ENCODE measurements at regions not wholly inside any gene's neighbourhood (a gene's known extent, or its start where the extent isn't known, plus 50 kb on each side); places are given as distances from the start of the nearest gene placed in this dataset.

DNA sequence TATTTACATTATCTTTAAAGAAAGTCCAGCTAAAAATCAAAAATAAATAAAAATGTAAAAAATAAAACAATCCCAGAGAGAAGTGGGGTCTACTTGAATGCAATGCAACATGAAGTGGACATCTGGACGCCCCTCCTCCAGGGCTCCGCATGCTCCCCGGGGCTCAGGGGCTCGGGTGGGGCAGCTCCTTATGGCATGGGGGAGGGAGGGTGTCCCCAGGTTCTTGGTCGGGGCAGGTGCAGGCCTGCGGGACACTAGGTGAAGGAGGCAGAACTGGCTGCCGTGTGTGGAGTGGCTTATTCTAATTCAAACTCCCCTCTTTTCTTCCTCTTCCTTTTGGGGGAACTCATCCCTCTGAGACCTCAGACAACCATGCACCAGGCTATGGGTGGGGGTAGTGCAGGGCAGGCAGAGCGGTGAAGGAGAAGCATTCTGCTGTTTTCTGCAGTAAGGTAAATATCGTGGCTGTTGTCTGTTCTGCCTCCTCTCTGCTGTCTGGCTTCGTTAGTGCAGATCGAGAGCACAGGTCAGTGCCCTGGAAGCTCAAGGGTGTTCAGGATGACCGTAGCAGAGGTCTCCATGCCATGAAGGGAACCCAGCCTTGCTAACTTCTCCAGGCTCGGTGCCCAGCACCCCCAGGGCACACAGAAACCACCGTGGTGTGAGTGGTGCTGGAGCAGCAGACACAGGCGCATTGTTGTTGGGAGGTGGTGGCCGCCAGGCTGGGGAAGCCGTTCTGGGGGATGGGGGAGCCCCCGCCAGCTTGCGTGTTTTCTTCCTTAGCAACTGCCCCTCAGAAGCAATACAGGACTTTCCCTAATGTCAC, 82.6 kb downstream of the TTLL2 start:
- H3K9me3 ChIP-seq (ENCODE audit: control insufficient read depth, insufficient read depth, low read length): no peaks in the 10 kb centered on the region
- no peaks in the 10 kb centered on the region for H3K36me3 ChIP-seq (ENCODE audit: control insufficient read depth, insufficient read depth, low read length)
- 72% methylated on average over 8 of the region's 19 CpGs for WGBS (ENCODE audit: insufficient coverage)
- peaks cover 16% of the 10 kb centered on the region for H3K4me1 ChIP-seq (ENCODE audit: control insufficient read depth, insufficient read depth, low read length)
- H3K27me3 ChIP-seq (ENCODE audit: control insufficient read depth, insufficient read depth, low read length): no peaks in the 10 kb centered on the region
- no peak overlapping the region for H3K27ac ChIP-seq (ENCODE audit: low read depth, low read length)
- DNase-seq (ENCODE audit: low read depth in 4 of 6, low spot score in 6 of 6): no peak
- H3K4me3 ChIP-seq (ENCODE audit: low read depth, low read length): no peak overlapping the region

DNA sequence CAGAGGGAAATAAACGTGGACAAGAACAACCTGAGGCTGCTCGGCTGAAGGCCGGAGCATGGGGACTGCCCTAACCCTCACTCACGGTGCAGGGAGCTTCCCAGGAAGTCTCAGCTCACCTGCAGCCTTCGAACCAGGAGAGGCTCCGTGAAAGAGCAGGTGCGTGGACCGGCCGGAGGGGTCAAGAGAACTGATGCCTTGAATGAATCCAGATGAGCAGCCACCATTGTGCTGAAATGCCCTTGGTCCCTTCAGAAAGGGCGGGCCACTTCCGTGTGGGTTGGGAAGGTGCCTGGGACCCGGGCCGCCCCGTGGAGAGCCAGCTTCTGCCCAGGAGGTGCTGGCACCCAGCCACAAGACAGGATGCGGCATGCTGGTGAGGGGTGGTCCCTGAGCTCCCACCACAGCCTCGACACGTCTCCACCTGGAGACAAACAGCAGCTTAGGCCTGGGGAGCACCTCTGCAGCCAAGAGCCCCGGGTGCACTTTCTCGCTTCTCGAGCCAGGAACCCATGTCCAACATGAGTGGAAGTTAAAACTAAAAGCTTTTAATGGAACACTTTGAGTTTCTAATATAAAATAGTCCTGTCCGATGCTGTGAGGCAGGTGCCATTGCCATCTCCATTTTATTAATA, 83.5 kb downstream of the TTLL2 start:
- H3K9me3 ChIP-seq (ENCODE audit: control insufficient read depth, insufficient read depth, low read length): no peaks in the 10 kb centered on the region
- no peak overlapping the region for H3K4me3 ChIP-seq (ENCODE audit: low read depth, low read length)
- whole genome bisulfite sequencing (ENCODE audit: insufficient coverage): 84% methylated on average over 15 of the region's 21 CpGs
- no peaks in the 10 kb centered on the region for H3K27me3 ChIP-seq (ENCODE audit: control insufficient read depth, insufficient read depth, low read length)
- no peaks in the 10 kb centered on the region for H3K36me3 ChIP-seq (ENCODE audit: control insufficient read depth, insufficient read depth, low read length)
- no peak for DNase-seq (ENCODE audit: low read depth in 4 of 6, low spot score in 6 of 6)
- peaks cover 16% of the 10 kb centered on the region for H3K4me1 ChIP-seq (ENCODE audit: control insufficient read depth, insufficient read depth, low read length)
- H3K27ac ChIP-seq (ENCODE audit: low read depth, low read length): no peak overlapping the region

DNA sequence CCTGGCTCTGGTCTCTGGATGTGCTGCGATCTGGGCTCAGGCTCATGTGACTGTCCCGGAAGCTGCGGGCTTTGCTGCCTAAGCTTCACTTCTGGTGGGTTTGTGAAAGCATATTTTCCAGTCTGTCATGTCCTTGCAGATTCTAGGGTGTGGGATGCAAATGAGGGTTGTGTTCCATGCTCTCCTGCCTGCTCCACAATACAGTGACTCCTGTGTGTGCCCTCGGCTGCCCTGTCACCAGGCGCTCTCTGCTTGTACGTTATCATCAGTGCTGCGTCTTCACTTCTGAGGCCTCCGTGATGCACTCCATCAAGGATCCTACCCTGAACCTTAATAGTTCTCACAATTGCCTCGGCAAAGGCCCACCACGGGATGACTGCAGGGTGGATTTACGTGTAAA, 84.2 kb downstream of the TTLL2 start:
- Histone ChIP-seq H3K9me3 (ENCODE audit: control insufficient read depth, insufficient read depth, low read length) (no peaks in the 10 kb centered on the region), H3K27me3 (ENCODE audit: control insufficient read depth, insufficient read depth, low read length) (no peaks in the 10 kb centered on the region), H3K4me3 (ENCODE audit: low read depth, low read length) (no peak overlapping the region), H3K4me1 (ENCODE audit: control insufficient read depth, insufficient read depth, low read length) (peaks cover 16% of the 10 kb centered on the region), H3K27ac (ENCODE audit: low read depth, low read length) (no peak overlapping the region), H3K36me3 (ENCODE audit: control insufficient read depth, insufficient read depth, low read length) (no peaks in the 10 kb centered on the region)
- no peak for DNase-seq (ENCODE audit: low read depth in 4 of 6, low spot score in 6 of 6)
- 87% methylated on average over 9 of the region's 11 CpGs for whole genome bisulfite sequencing (ENCODE audit: insufficient coverage)

DNA sequence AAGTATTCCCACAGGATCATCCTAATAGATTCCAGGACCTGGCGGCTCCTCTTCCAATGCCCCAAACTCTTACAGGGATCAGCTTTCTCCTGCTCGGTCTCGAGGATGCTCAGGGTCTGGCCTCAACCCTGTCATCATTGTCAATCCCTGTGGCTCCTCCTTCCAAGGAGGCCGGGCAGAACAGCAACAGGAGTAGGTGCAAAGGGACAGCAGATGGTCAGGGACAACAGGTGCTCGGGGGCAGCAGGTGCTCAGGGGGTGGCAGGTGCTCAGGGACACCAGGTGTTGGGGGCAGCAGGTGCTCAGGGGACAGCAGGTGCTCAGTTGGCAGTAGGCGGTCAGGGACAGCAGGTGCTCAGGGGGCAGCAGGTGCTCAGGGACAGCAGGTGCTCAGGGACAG, 84.8 kb downstream of the TTLL2 start:
- Histone ChIP-seq H3K4me1 (ENCODE audit: control insufficient read depth, insufficient read depth, low read length) (peaks cover 16% of the 10 kb centered on the region), H3K27me3 (ENCODE audit: control insufficient read depth, insufficient read depth, low read length) (no peaks in the 10 kb centered on the region), H3K9me3 (ENCODE audit: control insufficient read depth, insufficient read depth, low read length) (no peaks in the 10 kb centered on the region), H3K36me3 (ENCODE audit: control insufficient read depth, insufficient read depth, low read length) (no peaks in the 10 kb centered on the region), H3K27ac (ENCODE audit: low read depth, low read length) (no peak overlapping the region), H3K4me3 (ENCODE audit: low read depth, low read length) (no peak overlapping the region)
- 75% methylated on average over 5 of the region's 6 CpGs for WGBS (ENCODE audit: insufficient coverage)
- DNase-seq (ENCODE audit: low read depth in 4 of 6, low spot score in 6 of 6): no peak

DNA sequence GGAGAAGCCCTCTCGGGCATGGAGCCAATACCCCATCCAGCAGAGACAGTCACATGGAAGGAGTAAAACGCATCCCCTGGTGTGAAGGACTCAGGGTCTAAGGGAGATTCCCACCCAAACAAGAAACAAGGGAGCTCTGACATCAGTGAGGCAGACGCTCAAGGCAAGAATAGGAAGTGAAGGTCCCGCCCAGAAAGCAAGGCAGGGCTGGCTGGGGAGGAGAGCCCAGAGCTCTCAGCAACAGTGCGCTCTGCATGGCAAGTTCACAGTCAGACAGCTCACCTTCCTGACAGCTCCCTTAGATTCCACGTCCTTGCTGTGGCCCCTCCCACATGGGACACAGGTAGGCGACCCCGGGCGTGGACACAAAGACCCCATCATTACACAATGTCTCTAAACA, 85.6 kb downstream of the TTLL2 start:
- DNase-seq (ENCODE audit: low read depth in 4 of 6, low spot score in 6 of 6): no peak
- Histone ChIP-seq H3K4me1 (ENCODE audit: control insufficient read depth, insufficient read depth, low read length) (peaks cover 16% of the 10 kb centered on the region), H3K9me3 (ENCODE audit: control insufficient read depth, insufficient read depth, low read length) (no peaks in the 10 kb centered on the region), H3K27ac (ENCODE audit: low read depth, low read length) (no peak overlapping the region), H3K36me3 (ENCODE audit: control insufficient read depth, insufficient read depth, low read length) (no peaks in the 10 kb centered on the region), H3K4me3 (ENCODE audit: low read depth, low read length) (no peak overlapping the region), H3K27me3 (ENCODE audit: control insufficient read depth, insufficient read depth, low read length) (no peaks in the 10 kb centered on the region)
- 81% methylated on average over 7 of the region's 9 CpGs for WGBS (ENCODE audit: insufficient coverage)

DNA sequence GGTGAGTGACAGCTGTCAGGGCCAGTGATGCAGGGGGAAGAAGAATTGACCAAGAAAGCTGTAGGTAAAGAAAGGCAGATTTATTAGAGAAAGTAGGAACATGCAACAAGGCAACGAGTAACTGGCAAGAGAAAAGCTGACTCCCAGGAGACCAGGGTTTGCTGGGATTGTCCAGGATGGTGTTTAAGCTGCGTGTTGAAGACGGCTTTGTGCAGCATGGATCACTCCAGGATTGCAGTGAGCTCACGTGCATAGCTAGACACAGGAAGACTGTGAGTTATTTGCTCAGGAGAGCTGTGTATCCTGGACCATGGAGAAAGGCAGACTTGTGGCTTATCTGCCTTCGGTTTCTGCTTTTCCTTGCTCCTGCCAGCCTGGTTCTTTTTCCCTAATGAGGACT, 87.6 kb downstream of the TTLL2 start:
- Histone ChIP-seq H3K27me3 (ENCODE audit: control insufficient read depth, insufficient read depth, low read length) (no peaks in the 10 kb centered on the region), H3K9me3 (ENCODE audit: control insufficient read depth, insufficient read depth, low read length) (no peaks in the 10 kb centered on the region), H3K27ac (ENCODE audit: low read depth, low read length) (no peak overlapping the region), H3K4me1 (ENCODE audit: control insufficient read depth, insufficient read depth, low read length) (peaks cover 13% of the 10 kb centered on the region), H3K36me3 (ENCODE audit: control insufficient read depth, insufficient read depth, low read length) (no peaks in the 10 kb centered on the region), H3K4me3 (ENCODE audit: low read depth, low read length) (no peak overlapping the region)
- peak in 1 of 6 donors; percentile 33 for DNase-seq (ENCODE audit: low read depth in 4 of 6, low spot score in 6 of 6)
- WGBS (ENCODE audit: insufficient coverage): 65% methylated on average over 5 of the region's 5 CpGs

DNA sequence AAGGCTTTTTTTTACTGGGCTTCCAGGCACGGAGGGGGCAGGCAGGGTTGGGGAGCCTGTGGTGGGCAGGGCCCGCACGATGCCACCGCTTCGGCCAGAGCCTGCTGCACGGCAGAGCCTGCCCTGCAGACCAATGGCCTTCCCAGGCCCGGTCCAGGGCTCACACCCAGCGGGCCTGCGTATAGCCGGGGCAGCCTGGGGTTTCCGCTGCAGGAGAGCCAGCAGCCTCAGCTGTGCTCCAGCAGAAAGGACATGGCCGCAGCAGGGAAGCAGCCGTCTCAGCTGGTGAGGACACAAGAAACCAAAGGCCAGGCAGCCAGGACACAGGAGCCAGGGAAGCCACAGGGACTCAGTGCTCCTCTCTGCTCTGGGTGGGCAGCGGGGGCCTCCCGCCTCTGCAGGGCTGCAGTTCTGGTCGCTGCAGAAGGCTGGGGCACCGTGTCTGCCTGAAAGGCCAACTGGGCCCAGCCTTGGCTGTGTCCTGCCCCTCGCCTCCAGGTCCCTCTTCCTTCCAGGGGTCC, 90.6 kb downstream of the TTLL2 start:
- Histone ChIP-seq H3K36me3 (ENCODE audit: control insufficient read depth, insufficient read depth, low read length) (no peaks in the 10 kb centered on the region), H3K27me3 (ENCODE audit: control insufficient read depth, insufficient read depth, low read length) (no peaks in the 10 kb centered on the region), H3K4me3 (ENCODE audit: low read depth, low read length) (no peak overlapping the region), H3K4me1 (ENCODE audit: control insufficient read depth, insufficient read depth, low read length) (no peaks in the 10 kb centered on the region), H3K27ac (ENCODE audit: low read depth, low read length) (no peak overlapping the region), H3K9me3 (ENCODE audit: control insufficient read depth, insufficient read depth, low read length) (no peaks in the 10 kb centered on the region)
- no peak for DNase-seq (ENCODE audit: low read depth in 4 of 6, low spot score in 6 of 6)
- 80% methylated on average over 18 of the region's 18 CpGs for WGBS (ENCODE audit: insufficient coverage)

DNA sequence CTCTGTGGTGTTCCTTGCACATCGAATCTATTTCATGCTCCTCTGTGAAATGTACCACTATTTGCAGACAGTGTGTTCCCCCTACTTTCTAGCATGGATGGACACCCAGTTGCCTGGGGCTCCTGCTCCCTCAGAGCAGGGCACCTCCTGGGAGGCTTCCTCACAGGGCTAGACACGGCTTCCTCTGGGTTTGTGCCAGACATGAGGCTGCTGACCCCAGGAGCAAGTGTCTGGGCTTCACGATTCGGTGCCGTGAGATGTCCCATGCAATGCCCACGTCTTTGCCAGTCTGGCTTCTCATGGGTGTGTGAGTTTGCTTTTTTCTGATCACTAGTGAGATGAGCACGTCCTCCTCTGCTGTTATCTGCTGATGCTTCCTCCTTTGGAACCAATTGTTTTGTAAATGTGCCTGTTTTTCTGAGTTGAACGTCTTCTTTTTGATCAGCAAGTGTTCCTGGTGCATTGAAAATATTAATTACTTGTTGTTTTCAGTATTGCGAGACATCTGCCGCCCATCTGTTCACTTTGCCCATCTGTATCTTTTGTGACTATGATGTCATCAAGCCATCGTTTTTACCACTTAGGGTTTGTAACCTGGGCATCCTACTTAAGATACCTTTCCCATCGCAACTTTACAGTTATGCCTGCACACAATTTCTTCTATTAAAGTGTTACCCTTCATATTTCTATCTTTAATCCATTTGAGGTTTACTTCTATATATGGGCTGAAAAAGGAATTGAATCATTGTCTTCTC, 92.0 kb downstream of the TTLL2 start:
- no peaks in the 10 kb centered on the region for H3K27me3 ChIP-seq (ENCODE audit: control insufficient read depth, insufficient read depth, low read length)
- H3K9me3 ChIP-seq (ENCODE audit: control insufficient read depth, insufficient read depth, low read length): no peaks in the 10 kb centered on the region
- 67% methylated on average over 9 of the region's 12 CpGs for WGBS (ENCODE audit: insufficient coverage)
- no peak for DNase-seq (ENCODE audit: low read depth in 4 of 6, low spot score in 6 of 6)
- H3K36me3 ChIP-seq (ENCODE audit: control insufficient read depth, insufficient read depth, low read length): no peaks in the 10 kb centered on the region
- H3K27ac ChIP-seq (ENCODE audit: low read depth, low read length): no peak overlapping the region
- H3K4me1 ChIP-seq (ENCODE audit: control insufficient read depth, insufficient read depth, low read length): no peaks in the 10 kb centered on the region
- no peak overlapping the region for H3K4me3 ChIP-seq (ENCODE audit: low read depth, low read length)

DNA sequence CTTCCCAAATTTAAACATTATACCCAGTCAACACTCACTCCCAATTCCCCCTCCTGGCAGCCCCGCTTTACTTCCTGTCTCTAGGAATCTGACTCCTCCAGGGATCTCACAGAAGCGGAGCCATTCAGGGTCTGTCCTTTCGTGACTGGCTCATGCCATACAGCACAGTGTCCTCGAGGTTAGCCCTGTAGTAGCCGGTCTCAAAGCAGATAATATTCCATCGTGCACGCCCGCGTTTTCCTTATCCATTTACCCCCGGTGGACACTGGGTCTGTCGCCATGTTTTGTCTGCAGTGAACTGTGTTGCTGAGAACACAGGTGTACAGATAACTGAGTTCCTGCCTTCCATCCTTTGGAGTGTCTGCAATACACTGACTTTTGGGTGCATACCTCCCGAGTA, 95.3 kb downstream of the TTLL2 start:
- H3K4me1 ChIP-seq (ENCODE audit: control insufficient read depth, insufficient read depth, low read length): no peaks in the 10 kb centered on the region
- H3K4me3 ChIP-seq (ENCODE audit: low read depth, low read length): no peak overlapping the region
- no peak overlapping the region for H3K27ac ChIP-seq (ENCODE audit: low read depth, low read length)
- DNase-seq (ENCODE audit: low read depth in 4 of 6, low spot score in 6 of 6): no peak
- H3K36me3 ChIP-seq (ENCODE audit: control insufficient read depth, insufficient read depth, low read length): no peaks in the 10 kb centered on the region
- H3K9me3 ChIP-seq (ENCODE audit: control insufficient read depth, insufficient read depth, low read length): no peaks in the 10 kb centered on the region
- 88% methylated on average over 12 of the region's 12 CpGs for WGBS (ENCODE audit: insufficient coverage)
- no peaks in the 10 kb centered on the region for H3K27me3 ChIP-seq (ENCODE audit: control insufficient read depth, insufficient read depth, low read length)

Data from spinal cord (tissue), 9 donors.